SKM-1 treated with dmso at 0.1 percent for 144 hours (cell line): ENCODE measurements at regions not wholly inside any gene's neighbourhood (a gene's known extent, or its start where the extent isn't known, plus 50 kb on each side); places are given as distances from the start of the nearest gene placed in this dataset.
"Not testable (repeated sequence)": the region's sequence is repeated elsewhere in the genome, so short reads cannot be mapped to it uniquely, and the experiment has no call there.

ENCODE experiments used
- DNase-seq: peaks from one replicate; lab custom pipeline; 2025; ENCODE audit not compliant: unreplicated experiment; lab: John Stamatoyannopoulos, UW

GRCh38 chr14:55891692-55892091 lies 226.5 kb upstream of the PELI2 start:
- DNase-seq, result no peak

- no peak for DNase-seq
Measured at GRCh38 chr14:55892906-55893305, 225.3 kb upstream of the PELI2 start.

DNA sequence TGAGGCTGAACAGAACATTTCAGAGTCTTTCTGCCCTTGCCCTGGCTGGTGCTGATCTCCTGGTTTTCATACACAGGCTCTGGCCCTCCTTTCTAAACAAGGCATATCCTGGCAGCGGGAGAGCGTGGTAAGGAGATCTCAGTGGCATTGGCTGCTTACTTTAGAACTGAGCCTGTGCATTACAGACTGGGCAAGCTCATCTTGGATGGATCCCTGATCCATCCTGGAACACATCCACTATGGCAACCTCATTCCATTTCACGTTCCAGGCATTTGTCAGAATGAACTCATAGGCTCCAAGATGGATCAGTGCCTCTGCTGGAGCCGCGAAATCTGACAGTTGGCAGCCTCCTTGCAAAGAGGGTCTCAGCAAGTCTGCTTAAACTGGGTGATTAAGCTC lies 224.5 kb upstream of the PELI2 start:
- no peak for DNase-seq

GRCh38 chr14:55897031-55897430 lies 221.2 kb upstream of the PELI2 start:
- no peak for DNase-seq

DNA sequence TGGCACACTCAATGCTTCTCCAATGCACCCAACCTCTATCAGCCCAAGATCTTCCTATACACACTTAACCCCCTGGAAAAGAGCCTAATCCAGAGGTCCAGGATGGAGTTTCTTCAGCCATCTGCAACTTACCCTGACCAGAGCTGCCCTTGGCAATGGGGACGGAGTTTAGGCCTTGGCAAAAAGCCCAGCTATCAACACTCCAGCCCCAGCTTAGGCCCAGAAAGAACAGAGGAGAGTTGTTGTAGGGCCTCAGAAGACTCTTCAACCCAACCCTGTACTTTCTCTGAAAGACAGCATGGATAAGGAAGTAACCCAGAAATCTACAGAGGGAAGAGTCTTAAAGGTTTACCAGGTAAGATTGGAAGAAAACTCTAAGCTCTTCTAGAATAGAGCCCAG lies 219.3 kb upstream of the PELI2 start:
- DNase-seq, result no peak

DNA sequence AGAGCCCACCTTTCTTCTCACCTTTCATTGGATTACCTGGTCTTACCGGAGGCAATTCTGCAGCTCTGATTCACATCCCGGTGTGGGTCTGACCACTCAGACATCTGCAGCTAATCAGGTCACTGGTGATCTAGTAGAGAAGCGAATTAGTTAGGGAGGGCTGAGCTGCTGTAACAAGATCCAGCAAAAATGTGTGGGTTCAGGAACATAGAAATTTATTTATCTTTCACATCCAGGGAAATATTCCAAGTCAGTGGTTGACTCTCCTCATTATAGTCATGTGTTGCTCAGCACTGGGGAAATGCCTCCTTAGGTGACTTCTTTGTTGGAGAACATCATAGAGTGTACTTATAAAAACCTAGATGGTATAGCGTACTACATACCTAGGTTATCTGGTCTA lies 218.7 kb upstream of the PELI2 start:
- no peak for DNase-seq

- DNase-seq, result no peak
Measured at GRCh38 chr14:55900749-55901148, 217.5 kb upstream of the PELI2 start.

GRCh38 chr14:55901291-55901690 lies 216.9 kb upstream of the PELI2 start:
- no peak for DNase-seq

GRCh38 chr14:55902241-55902640 lies 216.0 kb upstream of the PELI2 start:
- no peak for DNase-seq

DNA sequence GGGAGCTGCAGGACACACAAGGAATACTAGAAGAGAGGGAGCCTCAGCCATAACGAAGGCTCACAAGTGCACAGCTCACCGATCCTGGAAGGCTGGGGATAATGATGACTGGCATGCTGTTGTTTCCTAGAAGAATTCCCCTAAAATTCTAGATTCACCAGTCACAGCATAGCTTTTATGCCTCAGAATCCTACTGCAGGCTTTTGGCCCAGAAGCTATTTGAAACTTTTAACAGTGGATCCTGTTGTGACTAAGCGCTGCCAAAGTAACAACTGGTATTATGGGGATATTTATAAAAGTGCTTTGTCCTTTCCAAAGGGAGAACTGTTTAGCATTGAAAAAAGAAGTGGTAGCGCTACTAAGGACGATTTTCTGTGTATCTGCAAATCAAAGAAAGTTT lies 214.1 kb upstream of the PELI2 start:
- no peak for DNase-seq

DNA sequence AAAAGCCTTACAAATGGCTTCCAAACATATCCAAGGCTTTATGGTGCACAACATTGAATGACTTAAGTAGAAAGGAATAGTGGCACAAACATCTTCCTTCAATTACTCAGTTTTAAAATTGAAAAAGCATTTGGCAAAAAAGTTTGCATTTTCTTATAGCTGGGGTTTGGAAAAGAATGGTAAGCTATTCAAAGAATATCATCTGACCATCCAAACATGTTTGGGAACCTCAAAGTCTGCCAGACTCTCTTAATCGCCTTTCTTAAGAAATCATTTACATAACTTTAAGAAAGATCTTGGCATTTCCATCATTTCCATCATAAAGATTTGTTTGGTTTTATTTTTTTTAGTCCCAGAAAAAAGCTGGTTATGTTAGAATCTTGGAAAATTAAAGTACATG lies 210.1 kb upstream of the PELI2 start:
- DNase-seq, result no peak

GRCh38 chr14:55909879-55910278 lies 208.3 kb upstream of the PELI2 start:
- no peak for DNase-seq

DNA sequence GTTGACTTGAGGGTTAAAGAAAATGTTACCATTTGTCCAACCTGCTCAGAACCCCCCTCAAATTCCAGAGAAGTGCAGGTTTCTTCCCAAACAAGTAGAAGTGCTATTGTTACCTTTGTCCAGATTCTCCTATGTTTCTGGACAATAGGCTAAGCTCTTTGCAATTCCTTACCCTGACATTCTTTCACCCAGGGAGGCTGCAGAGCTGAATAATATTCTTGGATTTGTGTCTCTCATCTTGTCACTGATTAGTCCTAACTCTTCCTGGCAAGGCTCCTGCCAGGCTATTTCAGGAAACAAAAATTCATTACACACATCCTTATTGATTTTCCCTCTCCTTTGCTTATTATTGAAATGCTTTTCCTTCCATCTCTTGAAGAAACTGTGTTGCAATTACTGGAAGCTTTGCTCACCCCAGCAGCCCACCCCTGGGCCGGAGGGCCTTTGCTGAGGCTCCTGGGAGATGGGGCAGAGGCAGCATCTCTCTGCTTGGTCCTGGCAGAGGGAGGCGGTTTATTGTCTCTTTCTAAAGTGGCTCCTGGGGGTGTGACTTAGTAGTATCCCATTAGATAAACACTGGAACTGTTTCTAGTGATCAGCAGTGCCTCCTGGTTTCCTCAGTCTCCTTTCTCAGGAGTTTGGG lies 207.5 kb upstream of the PELI2 start:
- DNase-seq, result no peak

GRCh38 chr14:55911776-55912175 lies 206.4 kb upstream of the PELI2 start:
- DNase-seq, result no peak

DNA sequence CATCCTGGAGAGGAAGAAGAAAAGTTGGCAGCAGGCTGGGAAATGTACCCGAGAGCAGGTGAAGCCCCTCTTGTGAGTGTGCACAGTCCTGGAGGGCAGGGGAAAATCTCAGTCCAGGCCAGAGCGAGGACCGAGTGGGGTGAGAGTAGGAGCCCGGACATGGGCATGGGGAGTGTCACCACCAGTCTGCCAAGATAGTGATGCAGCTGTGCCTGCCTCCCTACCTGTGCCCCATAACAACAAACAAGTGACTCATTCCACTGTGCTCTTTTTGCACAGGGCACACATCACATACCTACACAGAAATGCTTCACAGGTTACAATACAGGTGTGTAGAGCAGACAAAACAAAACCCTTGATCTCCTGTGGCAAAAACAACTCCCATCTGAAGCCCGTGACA lies 205.9 kb upstream of the PELI2 start:
- DNase-seq, result no peak

- DNase-seq, result no peak
Measured at GRCh38 chr14:55913324-55914025, 204.7 kb upstream of the PELI2 start.

DNA sequence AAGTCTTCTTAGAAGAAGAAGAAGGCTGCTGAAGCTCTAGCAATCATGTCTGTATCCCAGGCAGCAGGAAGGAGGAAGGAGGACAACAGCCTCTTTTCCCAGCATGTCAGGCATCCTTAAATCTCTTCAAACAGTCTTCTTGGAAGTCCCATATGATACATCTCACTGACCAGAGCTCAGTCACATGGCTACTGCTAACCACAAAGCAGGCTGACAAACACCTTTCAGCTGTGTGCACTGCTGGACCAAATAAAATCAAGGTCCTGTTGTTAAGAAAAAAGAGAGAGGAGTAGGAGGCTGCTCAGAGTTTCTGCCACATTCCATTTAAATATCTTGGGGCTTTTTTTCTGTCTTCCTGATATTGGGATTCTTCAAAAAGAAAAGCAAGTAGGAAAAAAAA lies 203.4 kb upstream of the PELI2 start:
- DNase-seq, result no peak

- DNase-seq, result no peak
Measured at GRCh38 chr14:55915456-55915855, 202.8 kb upstream of the PELI2 start.

- DNase-seq, result not testable (repeated sequence)
Measured at GRCh38 chr14:55919800-55920199, 198.4 kb upstream of the PELI2 start.

DNA sequence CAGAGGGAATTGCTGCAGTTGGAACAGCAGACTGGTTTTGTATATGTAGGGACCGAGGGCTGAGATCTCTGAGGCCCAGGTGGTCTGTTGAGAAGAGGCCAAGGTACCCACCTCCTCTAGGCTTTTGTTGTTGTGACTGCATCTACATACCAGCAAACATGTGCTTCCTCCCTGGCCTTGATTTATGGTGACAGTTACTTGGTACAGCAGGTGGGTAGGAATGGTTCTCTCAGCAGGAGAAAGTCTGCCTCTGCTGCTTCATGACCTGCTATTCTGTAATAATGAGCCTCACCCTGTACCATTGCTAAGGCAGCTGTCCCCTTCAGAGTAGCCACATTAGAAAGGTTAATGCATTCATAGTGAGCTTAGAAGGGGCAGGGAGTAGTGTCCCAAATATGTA lies 196.7 kb upstream of the PELI2 start:
- DNase-seq, result no peak

DNA sequence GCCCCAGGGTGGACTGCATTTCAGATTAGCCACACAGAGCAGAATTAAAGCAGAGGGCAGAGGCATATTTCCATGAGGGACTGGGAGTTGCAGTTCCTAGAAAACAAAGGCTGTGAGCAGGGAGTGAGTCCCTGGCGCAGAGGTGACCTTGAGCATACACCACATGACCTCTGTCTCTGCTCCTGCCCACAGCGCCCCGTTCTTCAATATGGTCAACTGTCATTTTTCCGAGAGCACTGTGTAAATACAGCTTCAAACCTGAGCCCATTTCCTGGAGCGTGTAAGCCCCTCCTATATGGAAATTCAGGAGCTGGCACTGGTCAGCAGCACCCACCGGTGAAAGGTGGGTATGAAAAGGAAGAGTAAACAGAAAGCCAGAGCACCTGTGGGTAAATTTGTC lies 192.2 kb upstream of the PELI2 start:
- no peak for DNase-seq

GRCh38 chr14:55927028-55927427 lies 191.2 kb upstream of the PELI2 start:
- no peak for DNase-seq

DNA sequence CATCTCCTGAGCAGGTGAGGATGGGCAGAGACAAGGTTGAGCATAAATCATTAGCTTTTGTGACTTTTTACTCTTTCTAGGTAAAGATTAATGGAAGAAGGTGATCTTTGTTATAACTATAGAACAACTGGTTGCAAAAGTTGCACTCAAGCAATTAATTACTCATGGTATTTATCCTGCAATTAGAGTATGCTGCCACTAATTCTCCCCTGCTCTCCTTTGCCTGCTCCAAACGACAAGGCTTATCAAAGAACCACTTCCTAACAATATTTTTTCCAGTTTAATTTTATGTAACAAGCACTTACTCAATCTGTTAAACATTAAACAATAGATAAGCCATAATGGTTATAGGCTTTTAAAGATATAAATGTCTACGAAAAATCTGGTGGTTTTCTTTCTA lies 189.9 kb upstream of the PELI2 start:
- DNase-seq, result no peak
